ENCODE measurements at regions not wholly inside any gene's neighbourhood (a gene's known extent, or its start where the extent isn't known, plus 50 kb on each side); places are given as distances from the start of the nearest gene placed in this dataset.
A peak's percentile ranks its signal among the peaks of the same experiment; 100 is the strongest.

- H3K4me3 ChIP-seq (ENCODE audit: insufficient read depth, low read depth, low read length): no peak overlapping the region
- H3K23ac ChIP-seq (ENCODE audit: low read depth, low read length): peak overlapping the region; percentile 2; the same call in 1 of the 2 replicates
- ATAC-seq (ENCODE audit: low read depth): no peak
- no peak overlapping the region for H3K9ac ChIP-seq (ENCODE audit: low read depth, low read length)
- H4K91ac ChIP-seq (ENCODE audit: insufficient read depth, low read depth, low read length): peak overlapping the region; percentile 66
- peak overlapping the region; percentile 76 for H3K4ac ChIP-seq (ENCODE audit: low read depth, low read length)
- H2AK5ac ChIP-seq (ENCODE audit: low read depth, low read length): peak overlapping the region; percentile 86
- H4K20me1 ChIP-seq (ENCODE audit: insufficient read depth, low read length): no peaks in the 10 kb centered on the region
- H3K18ac ChIP-seq (ENCODE audit: low read depth, low read length): peak overlapping the region; percentile 14; the same call in 1 of the 2 replicates
- peaks cover 30% of the 10 kb centered on the region for H3K4me1 ChIP-seq (ENCODE audit: control insufficient read depth, insufficient read depth, low read length)
- H3K27me3 ChIP-seq (ENCODE audit: control insufficient read depth, insufficient read depth, low read length): no peaks in the 10 kb centered on the region
- H3K36me3 ChIP-seq (ENCODE audit: control insufficient read depth, insufficient read depth, low read length): no peaks in the 10 kb centered on the region
- peak overlapping the region; percentile 97; the same call in 2 of the 3 replicates for H2BK15ac ChIP-seq (ENCODE audit: low read depth, low read length)
- in situ Hi-C loops (cut with MboI; ENCODE audit: low sequenced_read_pairs) (no loop called here), intact Hi-C loops (cut with micrococcal nuclease) (no loop called here), dilution Hi-C loops (cut with HindIII; ENCODE audit: low sequenced_read_pairs, unreplicated experiment) (no loop called here)
- peak overlapping the region; percentile 17 for H3K14ac ChIP-seq (replicated peaks; ENCODE audit: low read depth, low read length)
- H2BK5ac ChIP-seq (ENCODE audit: low read depth, low read length, poor library complexity, severe bottlenecking): peak overlapping the region; percentile 7
- peak overlapping the region; percentile 26 to 42; a peak in 3 of 4 replicates for H4K8ac ChIP-seq (ENCODE audit: low read depth in 2 of 2, low read length in 2 of 2)
- H3K79me1 ChIP-seq (ENCODE audit: low read depth in 1 of 2, low read length in 2 of 2): peaks cover 8 to 19% of the 10 kb centered on the region in 2 experiments
- H3K56ac ChIP-seq (ENCODE audit: extremely low read depth, insufficient read depth, low read length): no peak overlapping the region
- no peak overlapping the region for H3K4me2 ChIP-seq (ENCODE audit: low read depth, low read length)
- peak overlapping the region; percentile 28 for H2AFZ ChIP-seq (replicated peaks; ENCODE audit: low read length, poor library complexity)
- 85% methylated on average over 4 of the region's 13 CpGs; no CpG with 5 or more reads in 1 of the 2 experiments for WGBS, 2 experiments (ENCODE audit: extremely low coverage in 2 of 2, insufficient read length in 1 of 2)
- H2AK9ac ChIP-seq (replicated peaks; ENCODE audit: low read depth, low read length, poor library complexity): peak overlapping the region; percentile 22
- H4K5ac ChIP-seq (ENCODE audit: low read depth, low read length): peak overlapping the region; percentile 36; the same call in 1 of the 2 replicates
- TF ChIP-seq USF2 (IDR thresholded peaks at IDR 0.05; ENCODE audit: low read depth, low read length): no peak
- no peak for TF ChIP-seq MAZ (IDR thresholded peaks at IDR 0.05; ENCODE audit: borderline replicate concordance, low read depth, low read length)
- no peak for TF ChIP-seq MXI1 (IDR thresholded peaks at IDR 0.05; ENCODE audit: borderline replicate concordance, low read depth, low read length)
- no peak for DNase-seq
- peak overlapping the region; percentile 73 for H2BK120ac ChIP-seq (ENCODE audit: low read depth, low read length)
- peaks cover 35% of the 10 kb centered on the region for H3K9me1 ChIP-seq (ENCODE audit: insufficient read depth, low read length)
- BruUV-seq (replicated peaks): no TSS peak
- no peak overlapping the region; the same call in 1 of the 2 replicates for H3K27ac ChIP-seq (ENCODE audit: insufficient read depth, low read length)
- H3K9me3 ChIP-seq (ENCODE audit: control insufficient read depth, insufficient read depth, low read length): 0 out of 2 replicates have a peak, but pooled peaks cover 4% of the 10 kb centered on the region
- CTCF ChIA-PET: no interaction called here
- POLR2A ChIA-PET (ENCODE audit: unreplicated experiment): no interaction called here
- H2BK20ac ChIP-seq (ENCODE audit: low read depth, low read length): peak overlapping the region; percentile 53
These were observed 141.8 kb downstream of the C9orf50 start for GRCh38 chr9:129478961-129479630.
